Kidney (tissue), 13 donors: ENCODE measurements at regions not wholly inside any gene's neighbourhood (a gene's known extent, or its start where the extent isn't known, plus 50 kb on each side); places are given as distances from the start of the nearest gene placed in this dataset.

Experiments used
- DNase-seq, 5 donors: peaks; one replicate each; pipeline ENCODE4 v3.0.0-alpha.2; 2013 to 2020
- FAIRE-seq: peaks from 2 replicates; lab custom pipeline; 2012; peaks lifted over from hg19 to GRCh38; lab: Jason Lieb, UNC
- H3K27ac ChIP-seq, 2 donors: one replicate each; pipeline ENCODE4 v1.7.0; 2013; ENCODE audit warnings: low read depth in 2 of 2, low read length in 2 of 2, inconsistent platforms in 1 of 2
- H3K27me3 ChIP-seq: one replicate; pipeline ENCODE4 v1.7.1; 2013; ENCODE audit warnings: low read length, inconsistent platforms; ENCODE audit not compliant: control insufficient read depth, insufficient read depth
- H3K36me3 ChIP-seq, 3 donors: one replicate each; pipeline versions ENCODE4 v1.7.0 to v1.7.1; 2013; ENCODE audit warnings: low read length in 3 of 3, control low read depth in 1 of 3, inconsistent platforms in 1 of 3; ENCODE audit not compliant: insufficient read depth in 3 of 3, control insufficient read depth in 2 of 3
- H3K4me1 ChIP-seq, 3 donors: one replicate each; pipeline versions ENCODE4 v1.7.0 to v1.7.1; 2013; ENCODE audit warnings: low read length in 3 of 3, inconsistent platforms in 1 of 3, low read depth in 1 of 3; ENCODE audit not compliant: control insufficient read depth in 2 of 3, insufficient read depth in 2 of 3
- H3K4me3 ChIP-seq, 3 donors: one replicate each; pipeline versions ENCODE4 v1.7.0 to v1.8.1; 2013; ENCODE audit warnings: low read length in 3 of 3, control low read depth in 1 of 3, inconsistent platforms in 1 of 3
- H3K9ac ChIP-seq, 3 donors: one replicate each; pipeline versions ENCODE4 v1.7.0 to v1.7.1; 2013; ENCODE audit warnings: low read length in 3 of 3, control low read depth in 1 of 3, inconsistent platforms in 1 of 3
- H3K9me3 ChIP-seq, 3 donors: one replicate each; pipeline versions ENCODE4 v1.7.0 to v1.7.1; 2013; ENCODE audit warnings: low read length in 3 of 3, control low read depth in 1 of 3, inconsistent platforms in 1 of 3; ENCODE audit not compliant: control insufficient read depth in 2 of 3, insufficient read depth in 1 of 3
- CTCF ChIP-seq: IDR thresholded peaks from 3 replicates; pipeline ENCODE4 v1.5.1; 2012; ENCODE audit warnings: mild to moderate bottlenecking, moderate library complexity, borderline replicate concordance; ENCODE audit not compliant: insufficient read depth; ENCODE audit errors: extremely low read depth
- intact Hi-C: fragments of 100-400 bp; cut with DNase I; formaldehyde crosslinking; loops from one replicate; pipeline ENCODE4 v1.11.1; 2022
- donor health status: control.
- donor health status: control.
- donor health status: control.
- donor health status: control.
- donor health status: control.
- donor health status: DM: yes; HTN: yes; CAD: no.
- donor health status: Normal renal cell carcinoma (clear cell type).

- TF ChIP-seq CTCF: no peak
- peak in 3 of 5 donors; percentile 60 to 79 (median 74) for DNase-seq
Measured at GRCh38 chr18:24809173-24809950, 348.9 kb downstream of the HRH4 start.

DNA sequence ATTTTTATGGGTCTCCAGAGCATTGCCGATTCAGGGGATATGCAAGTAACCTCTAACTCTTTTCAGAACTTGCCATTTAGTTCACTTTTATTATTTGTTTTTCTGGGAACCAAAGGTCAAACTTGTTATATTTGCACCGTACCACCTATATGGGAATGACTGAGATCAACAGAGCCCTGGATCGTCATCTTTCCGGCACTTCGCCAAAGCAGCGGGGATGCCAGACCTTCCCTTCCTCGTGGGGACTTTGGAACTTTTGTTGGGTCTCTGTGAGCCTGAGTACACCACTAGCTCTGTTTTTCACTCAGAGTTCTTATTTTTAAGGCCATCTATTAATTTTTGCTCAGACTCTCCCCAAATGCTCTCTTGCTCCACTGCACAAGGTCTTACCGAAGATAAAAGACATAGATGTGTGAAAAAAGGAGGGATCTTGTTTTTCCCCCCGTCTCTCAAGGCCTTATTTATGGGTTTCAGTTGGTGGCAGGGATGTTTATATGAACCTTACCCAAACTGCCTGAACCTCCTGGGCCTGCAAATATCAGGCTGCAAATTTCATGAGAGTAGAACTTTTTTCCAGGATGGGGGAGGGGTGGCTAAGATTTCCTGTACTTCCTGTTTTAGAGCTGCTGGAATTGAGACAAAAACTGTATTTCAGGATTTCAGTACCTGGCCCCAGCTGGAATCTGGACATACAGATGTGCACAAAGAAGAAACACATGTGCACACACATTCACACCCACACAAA lies 350.3 kb downstream of the HRH4 start:
- no peak for TF ChIP-seq CTCF
- H3K9ac ChIP-seq: no peak overlapping the region
- no peak overlapping the region for H3K4me3 ChIP-seq
- intact Hi-C loops: no loop called here
- no peak overlapping the region for H3K27ac ChIP-seq
- FAIRE-seq: no peak
- no peaks in the 10 kb centered on the region for H3K4me1 ChIP-seq
- H3K36me3 ChIP-seq: no peaks in the 10 kb centered on the region
- no peaks in the 10 kb centered on the region for H3K27me3 ChIP-seq
- peaks cover 0 to 7% (median 0%) of the 10 kb centered on the region in 3 donors for H3K9me3 ChIP-seq
- peak in 3 of 5 donors; percentile 46 to 65 (median 54) for DNase-seq

More at GRCh38 chr18:24809173-24809950, 348.9 kb downstream of the HRH4 start:
- Histone ChIP-seq H3K36me3 (no peaks in the 10 kb centered on the region), H3K4me1 (no peaks in the 10 kb centered on the region), H3K4me3 (no peak overlapping the region), H3K9me3 (peaks cover 0 to 7% (median 0%) of the 10 kb centered on the region in 3 donors), H3K27me3 (no peaks in the 10 kb centered on the region), H3K27ac (no peak overlapping the region), H3K9ac (no peak overlapping the region)
- no peak for FAIRE-seq
- intact Hi-C loops: no loop called here

DNA sequence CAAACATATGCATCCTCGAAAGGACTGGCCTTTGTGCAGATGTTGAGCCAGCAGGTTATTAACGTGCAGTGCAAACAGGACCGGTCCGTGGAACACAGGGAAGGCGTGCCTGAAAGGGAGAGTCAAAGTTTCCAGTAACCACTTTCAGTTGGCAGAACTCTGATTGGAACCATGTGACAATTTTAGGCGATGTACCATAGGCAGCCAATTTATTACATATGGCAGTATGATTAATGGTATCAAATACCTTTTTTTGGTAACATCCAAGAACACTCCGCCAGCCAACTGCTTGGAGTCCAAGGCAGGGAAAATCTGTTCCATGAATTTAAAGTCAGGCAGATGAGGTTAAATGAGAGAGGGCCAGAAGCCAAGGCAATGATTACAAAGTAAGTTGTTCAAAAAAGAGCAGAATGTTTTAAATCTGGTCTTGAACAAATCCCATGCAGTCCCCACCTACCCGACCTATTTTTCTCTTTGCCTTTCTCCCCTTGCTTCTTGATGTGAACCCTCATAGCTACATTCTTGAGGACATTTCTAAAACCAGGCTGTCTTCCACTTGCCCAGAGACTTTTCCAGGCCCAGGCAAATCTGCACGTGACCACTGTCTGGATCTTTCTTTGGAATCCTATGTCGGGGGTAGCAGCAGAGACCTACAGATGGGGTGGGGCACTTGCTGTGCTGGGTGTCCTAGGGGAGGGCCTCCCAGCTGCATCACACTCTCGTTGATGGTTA lies 351.7 kb downstream of the HRH4 start:
- no peaks in the 10 kb centered on the region for H3K4me1 ChIP-seq
- H3K9ac ChIP-seq: no peak overlapping the region
- H3K9me3 ChIP-seq: peaks cover 0 to 7% (median 0%) of the 10 kb centered on the region in 3 donors
- no peaks in the 10 kb centered on the region for H3K27me3 ChIP-seq
- no peak for DNase-seq
- H3K36me3 ChIP-seq: no peaks in the 10 kb centered on the region
- no peak for TF ChIP-seq CTCF
- intact Hi-C loops: no loop called here
- no peak overlapping the region for H3K4me3 ChIP-seq
- H3K27ac ChIP-seq: no peak overlapping the region
- FAIRE-seq: no peak
